GM20000 (cell line): ENCODE measurements at regions not wholly inside any gene's neighbourhood (a gene's known extent, or its start where the extent isn't known, plus 50 kb on each side); places are given as distances from the start of the nearest gene placed in this dataset.

ENCODE experiments used
- DNase-seq: peaks from one replicate; pipeline ENCODE4 v3.0.0; 2012; ENCODE audit warnings: low spot score
- CTCF ChIP-seq: IDR thresholded peaks from 2 replicates; pipeline ENCODE4 v1.5.1; 2012; ENCODE audit warnings: mild to moderate bottlenecking, control low read depth; ENCODE audit errors: extremely low read depth, missing control alignments

DNA sequence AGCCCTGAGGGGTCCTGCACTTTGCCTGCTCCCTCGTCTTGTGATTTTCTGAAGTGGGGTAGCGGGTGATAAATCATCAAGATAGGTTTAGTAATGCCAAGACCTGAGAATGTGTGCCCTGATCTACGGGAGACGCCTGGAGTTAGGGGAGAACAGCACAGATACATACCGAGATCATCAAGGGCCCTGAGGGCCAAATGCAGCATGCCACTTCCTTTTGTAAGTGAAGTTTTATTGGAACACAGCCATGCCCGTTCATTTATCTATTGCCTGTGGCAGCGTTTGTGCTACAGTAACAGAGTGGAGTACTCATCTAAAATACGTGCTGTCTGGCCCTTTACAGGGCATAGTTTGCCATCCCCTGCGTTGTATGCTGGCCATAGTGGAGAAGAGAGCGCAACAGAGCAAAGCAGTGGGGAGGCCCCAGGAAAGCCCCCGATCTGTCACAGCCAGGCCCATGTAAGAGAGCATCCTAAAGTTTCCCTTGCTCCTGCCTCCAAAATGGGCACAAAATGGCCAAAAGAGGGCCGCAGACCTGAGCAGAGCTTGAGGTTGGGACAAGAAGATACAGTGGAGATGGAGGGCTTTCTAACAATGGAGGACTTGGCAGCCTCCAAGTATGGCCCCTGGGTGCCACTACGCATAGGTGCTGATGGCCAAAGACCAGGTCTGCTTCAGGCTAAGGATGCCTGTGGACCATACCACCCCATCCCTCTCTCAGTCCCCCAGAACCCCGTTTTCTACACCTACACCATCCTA, 167.0 kb downstream of the SMIM20 start:
- no peak for DNase-seq
- no peak for TF ChIP-seq CTCF

GRCh38 chr4:26081795-26082498, 167.9 kb downstream of the SMIM20 start:
- no peak for DNase-seq
- TF ChIP-seq CTCF: peak; percentile 39

GRCh38 chr4:26082565-26082964, 168.5 kb downstream of the SMIM20 start:
- TF ChIP-seq CTCF: no peak
- DNase-seq: no peak

GRCh38 chr4:26083987-26084386, 170.0 kb downstream of the SMIM20 start:
- DNase-seq: peak; percentile 35
- no peak for TF ChIP-seq CTCF

DNA sequence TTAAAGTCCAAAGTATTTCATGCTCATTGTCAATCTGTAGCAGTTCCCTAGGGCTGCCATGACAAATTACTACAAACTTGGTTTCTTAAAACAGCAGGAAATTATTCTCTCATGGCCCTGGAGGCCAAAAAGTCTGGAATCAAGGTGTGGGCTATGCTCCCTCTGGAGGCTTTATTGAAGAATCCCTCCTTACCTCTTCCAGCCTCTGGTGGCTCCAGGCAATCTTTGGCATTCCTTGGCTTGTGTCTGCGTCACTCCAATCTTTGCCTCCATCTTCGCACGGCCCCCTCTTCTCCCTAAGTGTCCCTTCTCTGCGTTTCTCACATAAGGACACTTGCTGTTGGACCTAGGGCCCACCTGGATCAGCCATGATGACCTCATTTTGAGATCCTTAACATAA, 170.4 kb downstream of the SMIM20 start:
- no peak for DNase-seq
- no peak for TF ChIP-seq CTCF

DNA sequence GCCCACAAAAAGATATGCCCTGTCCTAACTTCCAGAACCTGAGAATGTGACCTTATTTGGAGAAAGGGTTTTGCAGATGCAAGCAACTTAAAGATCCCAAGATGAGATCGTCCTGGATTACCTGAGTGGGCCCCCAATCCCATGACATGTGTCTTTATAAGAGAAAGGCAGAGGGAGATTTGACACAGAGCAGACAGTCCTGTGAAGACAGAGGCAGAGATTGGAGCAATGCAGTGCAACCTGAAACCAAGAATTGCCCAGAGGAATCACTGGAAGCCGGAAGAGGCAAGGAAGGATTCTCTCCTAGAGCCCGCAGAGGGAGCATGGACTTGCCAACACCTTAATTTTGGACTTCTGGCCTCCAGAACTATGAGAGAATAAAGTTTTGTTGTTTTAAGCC, 171.5 kb downstream of the SMIM20 start:
- no peak for DNase-seq
- no peak for TF ChIP-seq CTCF

DNA sequence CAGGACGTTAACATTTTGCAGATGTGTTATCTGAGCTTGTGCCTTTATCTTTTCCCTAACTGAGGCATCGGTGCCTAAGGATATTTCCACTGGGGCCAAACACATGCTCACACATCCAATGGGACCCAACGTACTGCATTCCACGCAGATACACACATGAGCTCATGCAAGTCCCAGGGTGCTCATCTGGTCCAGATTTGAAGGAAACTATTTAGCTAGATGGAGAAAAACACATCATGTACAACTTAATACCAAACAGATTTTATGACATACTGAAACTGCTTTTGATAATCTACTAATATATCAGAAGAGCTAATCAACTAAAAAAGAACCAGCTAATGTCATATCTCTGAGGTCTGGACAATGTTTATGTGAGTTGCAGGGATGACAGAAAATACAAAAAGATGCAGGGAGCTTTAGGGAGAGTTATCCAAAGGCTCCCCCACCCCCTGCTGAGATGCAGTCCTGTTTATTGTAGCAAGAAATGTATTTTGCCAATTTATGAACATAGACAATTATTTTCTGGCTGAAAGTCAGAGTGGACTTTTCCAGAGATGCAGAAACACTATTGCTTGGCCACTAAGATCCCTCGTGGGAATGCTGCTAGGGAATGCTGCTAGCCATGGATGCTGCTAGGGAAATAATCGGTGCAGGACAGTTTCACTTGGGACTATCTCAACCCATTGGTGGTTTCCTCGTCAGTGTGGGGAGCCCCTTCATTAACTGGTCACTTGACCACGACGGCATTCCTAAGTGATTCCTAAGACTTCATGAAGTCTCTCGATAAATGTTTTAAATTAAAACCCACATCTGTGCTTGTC, 172.8 kb downstream of the SMIM20 start:
- TF ChIP-seq CTCF: no peak
- DNase-seq: no peak
